ENCODE measurements at regions not wholly inside any gene's neighbourhood (a gene's known extent, or its start where the extent isn't known, plus 50 kb on each side); places are given as distances from the start of the nearest gene placed in this dataset.

GRCh38 chr5:160931283-160931682, 79.3 kb upstream of the ATP10B start:
- CTCF ChIA-PET, result no interaction called here

More at GRCh38 chr5:160931283-160931682, 79.3 kb upstream of the ATP10B start:
- Histone ChIP-seq H3F3A (replicated peaks; ENCODE audit: insufficient read depth) (no peaks in the 10 kb centered on the region), H3K27ac (ENCODE audit: low read depth in 2 of 2, low read length in 1 of 2) (no peak overlapping the region), H3K27me3 (ENCODE audit: insufficient read depth) (no peaks in the 10 kb centered on the region), H3K4me1 (ENCODE audit: control insufficient read depth in 1 of 2, insufficient read depth in 2 of 2, low read depth in 1 of 2, low read length in 1 of 2) (no peaks in the 10 kb centered on the region), H3K4me3 (ENCODE audit: low read depth in 2 of 2, low read length in 1 of 2) (no peak overlapping the region), H3K9ac (no peak overlapping the region), H3K36me3 (replicated peaks in 1 of 2; ENCODE audit: control insufficient read depth in 1 of 2, insufficient read depth in 2 of 2, low read length in 1 of 2) (no peaks in the 10 kb centered on the region), H2AFZ (ENCODE audit: low read depth) (no peak overlapping the region), H4K20me1 (ENCODE audit: insufficient read depth) (no peaks in the 10 kb centered on the region), H3K9me3 (no peaks in the 10 kb centered on the region), H3K4me2 (no peak overlapping the region), H3K79me2 (ENCODE audit: insufficient read depth) (no peaks in the 10 kb centered on the region), H3K9me2 (no peaks in the 10 kb centered on the region)
- no peak for TF ChIP-seq ZBTB33 (IDR thresholded peaks at IDR 0.05; ENCODE audit: borderline replicate concordance, low read depth)
- TF ChIP-seq JUND (IDR thresholded peaks at IDR 0.05), result no peak
- no peak for TF ChIP-seq USF2 (IDR thresholded peaks at IDR 0.05; ENCODE audit: borderline replicate concordance, low read depth, low read length)
- TF ChIP-seq TEAD4 (IDR thresholded peaks at IDR 0.05; ENCODE audit: borderline replicate concordance, insufficient read depth), result no peak
- TF ChIP-seq PBX3 (IDR thresholded peaks at IDR 0.05), result no peak
- no peak for TF ChIP-seq USF1 (IDR thresholded peaks at IDR 0.05; ENCODE audit: borderline replicate concordance, low read depth)
- TF ChIP-seq FOXM1 (IDR thresholded peaks at IDR 0.05; ENCODE audit: low read depth), result no peak
- no peak for TF ChIP-seq TAF1 (IDR thresholded peaks at IDR 0.05; ENCODE audit: borderline replicate concordance, low read depth, low read length)
- no peak for TF ChIP-seq NFIC (IDR thresholded peaks at IDR 0.05; ENCODE audit: borderline replicate concordance)
- no peak for TF ChIP-seq CTCF (IDR thresholded peaks at IDR 0.05)
- no peak for TF ChIP-seq GATA2 (CRISPR knock-in tag; IDR thresholded peaks at IDR 0.05)
- no peak for TF ChIP-seq IRF3 (IDR thresholded peaks at IDR 0.05; ENCODE audit: low read depth, low read length)
- no peak for TF ChIP-seq MAX (IDR thresholded peaks at IDR 0.05; ENCODE audit: low read depth)
- no peak for TF ChIP-seq MEF2A (IDR thresholded peaks at IDR 0.05; ENCODE audit: borderline replicate concordance, low read depth)
- no peak for DNase-seq
- WGBS (ENCODE audit: low lambda C conversion rate), result 0% methylated on average over 2 of the region's 2 CpGs
- POLR2A ChIA-PET, result no interaction called here

All from SK-N-SH (cell line).